ENCODE measurements at regions not wholly inside any gene's neighbourhood (a gene's known extent, or its start where the extent isn't known, plus 50 kb on each side); places are given as distances from the start of the nearest gene placed in this dataset.
"Not testable (repeated sequence)": the region's sequence is repeated elsewhere in the genome, so short reads cannot be mapped to it uniquely, and the experiment has no call there.

GRCh38 chr2:95702471-95702870 is 110.7 kb downstream of the TRIM43 start:
- TF ChIP-seq CTCF (IDR thresholded peaks at IDR 0.05) = no peak
- no peak for DNase-seq (ENCODE audit: low spot score)
- H3K27ac ChIP-seq = no peak overlapping the region
- H3K4me3 ChIP-seq = no peak overlapping the region

GRCh38 chr2:95707161-95707560 is 115.4 kb downstream of the TRIM43 start:
- H3K4me3 ChIP-seq; H3K27ac ChIP-seq; DNase-seq (ENCODE audit: low spot score): not testable (repeated sequence)

- no peak overlapping the region for H3K4me3 ChIP-seq
- TF ChIP-seq CTCF (IDR thresholded peaks at IDR 0.05) = no peak
- DNase-seq (ENCODE audit: low spot score) = no peak
- H3K27ac ChIP-seq = no peak overlapping the region
These were observed 116.0 kb downstream of the TRIM43 start for GRCh38 chr2:95707837-95708236.

- no peak for DNase-seq (ENCODE audit: low spot score)
- H3K27ac ChIP-seq = no peak overlapping the region
- no peak overlapping the region for H3K4me3 ChIP-seq
- TF ChIP-seq CTCF (IDR thresholded peaks at IDR 0.05) = no peak
These were observed 118.0 kb downstream of the TRIM43 start for GRCh38 chr2:95709831-95710230.

GRCh38 chr2:95713470-95714177 is 121.8 kb downstream of the TRIM43 start:
- not testable (repeated sequence) for H3K27ac ChIP-seq; H3K4me3 ChIP-seq; DNase-seq (ENCODE audit: low spot score)

- not testable (repeated sequence) for DNase-seq (ENCODE audit: low spot score); H3K27ac ChIP-seq; H3K4me3 ChIP-seq
These were observed 122.6 kb downstream of the TRIM43 start for GRCh38 chr2:95714398-95714797.

- DNase-seq (ENCODE audit: low spot score) = no peak
- no peak for TF ChIP-seq CTCF (IDR thresholded peaks at IDR 0.05)
- no peak overlapping the region for H3K27ac ChIP-seq
- H3K4me3 ChIP-seq = no peak overlapping the region
These were observed 127.8 kb downstream of the TRIM43 start for GRCh38 chr2:95719473-95720060.

- Histone ChIP-seq H3K27ac (no peak overlapping the region), H3K4me3 (no peak overlapping the region)
- TF ChIP-seq CTCF (IDR thresholded peaks at IDR 0.05) = no peak
- DNase-seq (ENCODE audit: low spot score) = no peak
These were observed 129.9 kb downstream of the TRIM43 start for GRCh38 chr2:95721726-95722125.

Data from coronary artery (tissue), 2 donors.